Endometrium (tissue), 2 donors: ENCODE measurements at regions not wholly inside any gene's neighbourhood (a gene's known extent, or its start where the extent isn't known, plus 50 kb on each side); places are given as distances from the start of the nearest gene placed in this dataset.
"Not testable (repeated sequence)": the region's sequence is repeated elsewhere in the genome, so short reads cannot be mapped to it uniquely, and the experiment has no call there.

Source experiments
- FAIRE-seq: peaks from 2 replicates; lab custom pipeline; 2012; peaks lifted over from hg19 to GRCh38; lab: Jason Lieb, UNC
- donor health status: control.
- donor health status: control.

DNA sequence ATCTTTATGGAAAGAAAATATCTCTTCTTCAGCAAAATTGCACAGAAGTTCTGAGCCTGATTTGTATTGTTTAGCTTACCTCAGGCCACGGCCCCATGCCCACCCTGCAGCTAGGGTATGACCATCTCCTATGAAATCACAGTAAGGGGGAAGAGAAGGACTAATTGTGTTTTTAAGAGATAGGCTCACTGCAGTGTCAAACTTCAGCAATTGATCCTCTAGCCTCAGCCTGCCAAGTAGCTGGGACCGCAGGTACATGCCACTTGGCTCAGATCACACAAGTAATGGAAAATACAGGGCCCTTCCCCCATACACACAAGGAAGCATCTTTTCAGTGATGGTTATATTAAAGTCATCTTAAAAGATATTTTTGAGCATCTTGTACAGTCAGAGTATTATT, 60.0 kb downstream of the DMAC1 start:
- FAIRE-seq, result no peak

GRCh38 chr9:7735311-7735710, 64.3 kb downstream of the DMAC1 start:
- no peak for FAIRE-seq

DNA sequence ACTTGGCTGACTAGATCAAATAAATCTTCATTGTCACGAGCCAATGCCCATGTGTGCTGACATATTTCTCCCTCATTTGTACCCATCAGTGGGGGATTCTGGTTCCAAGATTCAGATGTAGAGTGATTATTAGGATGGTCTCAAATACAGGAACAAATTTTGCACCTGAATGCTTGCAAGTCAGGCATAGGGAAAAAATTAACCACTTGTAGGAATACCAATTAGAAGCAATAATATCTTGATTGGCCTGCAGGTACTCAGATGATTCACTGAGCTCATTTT, 69.5 kb downstream of the DMAC1 start:
- FAIRE-seq, result no peak

- no peak for FAIRE-seq
Measured at GRCh38 chr9:7729371-7730163, 70.0 kb downstream of the DMAC1 start.

GRCh38 chr9:7721291-7721690, 78.3 kb downstream of the DMAC1 start:
- FAIRE-seq, result no peak

DNA sequence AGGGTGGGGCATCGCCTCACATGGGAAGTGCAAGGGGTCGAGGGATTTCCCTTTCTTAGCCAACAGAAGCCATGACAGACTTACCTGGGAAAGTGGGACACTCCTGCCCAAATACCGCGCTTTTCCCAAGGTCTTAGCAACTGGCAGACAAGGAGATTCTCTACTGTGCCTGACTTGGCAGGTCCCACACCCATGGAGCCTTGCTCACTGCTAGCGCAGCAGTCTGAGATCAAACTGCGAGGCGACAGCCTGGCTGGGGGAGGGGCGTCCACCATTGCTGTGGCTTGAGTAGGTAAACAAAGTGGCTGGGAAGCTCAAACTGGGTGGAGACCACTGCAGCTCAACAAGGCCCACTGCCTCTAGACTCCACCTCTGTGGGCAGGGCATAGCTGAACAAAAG, 86.5 kb downstream of the DMAC1 start:
- not testable (repeated sequence) for FAIRE-seq

DNA sequence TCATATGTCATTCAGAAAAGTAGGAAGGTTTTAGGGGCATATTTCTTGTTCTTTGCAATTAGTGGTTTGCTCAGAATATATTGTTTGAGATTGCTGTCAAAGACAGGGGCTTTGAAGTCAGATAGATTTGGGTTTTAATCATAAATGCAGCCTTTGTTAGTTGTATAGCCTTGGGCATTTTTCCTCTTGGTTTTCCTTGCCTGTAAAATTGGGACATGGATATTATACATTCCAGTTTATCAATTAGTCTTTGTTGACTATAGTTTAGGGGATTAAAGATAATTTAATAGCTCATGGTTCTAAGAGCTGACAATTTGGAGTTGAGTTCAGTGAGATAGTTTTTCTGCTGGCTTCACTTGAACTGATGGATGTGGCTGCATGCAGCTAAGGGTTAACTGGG, 88.9 kb downstream of the DMAC1 start:
- no peak for FAIRE-seq

DNA sequence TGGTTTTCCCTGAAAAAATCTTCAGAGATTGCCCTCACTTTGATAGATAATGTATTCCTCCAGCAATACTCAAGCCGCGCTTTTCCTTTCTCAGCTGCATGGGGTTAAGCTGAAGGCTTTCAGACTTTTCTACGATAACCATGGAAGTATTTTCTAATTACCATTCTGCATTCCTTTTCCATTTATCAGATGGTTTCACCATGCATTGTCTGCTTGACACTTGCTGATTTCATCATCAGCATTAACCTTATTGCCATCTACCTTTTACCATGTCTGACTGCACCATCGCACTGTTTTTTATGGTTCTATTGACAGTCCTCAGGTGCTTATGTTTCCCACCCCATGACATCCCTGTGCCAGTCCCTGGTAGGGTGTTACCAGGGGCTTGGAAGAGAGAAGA, 91.6 kb downstream of the DMAC1 start:
- FAIRE-seq, result no peak

GRCh38 chr9:7704543-7704942, 95.0 kb downstream of the DMAC1 start:
- FAIRE-seq, result no peak

DNA sequence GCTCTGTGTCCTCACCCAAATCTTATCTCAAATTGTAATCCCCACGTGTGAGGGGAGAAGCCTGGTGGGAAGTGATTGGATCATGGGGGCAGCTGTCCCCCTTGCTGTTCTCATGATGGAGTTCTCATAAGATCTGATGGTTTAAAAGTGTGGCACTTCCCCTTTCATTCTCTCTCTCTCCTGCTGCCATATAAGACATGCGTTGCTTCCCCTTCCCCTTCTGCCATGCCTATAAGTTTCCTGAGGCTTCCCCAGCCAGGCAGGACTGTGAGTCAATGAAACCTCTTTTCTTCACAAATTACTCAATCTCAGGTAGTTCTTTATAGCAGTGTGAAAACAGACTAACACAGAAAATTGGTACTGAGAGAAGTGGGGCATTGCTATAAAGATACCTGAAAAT, 107.7 kb downstream of the DMAC1 start:
- no peak for FAIRE-seq

GRCh38 chr9:7690014-7690413, 109.6 kb downstream of the DMAC1 start:
- no peak for FAIRE-seq

GRCh38 chr9:7688626-7689025, 111.0 kb downstream of the DMAC1 start:
- FAIRE-seq, result no peak

- FAIRE-seq, result no peak
Measured at GRCh38 chr9:7676609-7677156, 122.9 kb downstream of the DMAC1 start.

DNA sequence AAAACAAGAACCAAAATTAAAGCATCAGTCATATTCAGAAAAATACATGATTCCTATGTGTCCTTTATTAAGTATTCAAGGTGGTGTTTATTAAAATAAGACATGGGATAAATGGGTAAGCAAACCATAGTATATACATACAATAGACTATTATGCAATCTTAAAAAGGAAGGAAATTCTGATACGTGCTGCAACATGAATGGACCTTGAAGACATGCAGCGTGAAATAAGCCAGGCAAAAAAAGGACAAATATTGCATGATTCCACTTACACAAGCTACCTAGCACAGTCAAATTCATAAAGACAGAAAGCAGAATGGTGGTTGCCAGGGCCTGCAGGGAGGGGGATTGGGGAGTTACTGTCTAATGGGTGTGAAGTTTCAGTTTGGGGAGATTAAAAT, 127.7 kb downstream of the DMAC1 start:
- FAIRE-seq, result no peak

- FAIRE-seq, result no peak
Measured at GRCh38 chr9:7668541-7668940, 131.0 kb downstream of the DMAC1 start.

GRCh38 chr9:7665874-7666273, 133.7 kb downstream of the DMAC1 start:
- no peak for FAIRE-seq

DNA sequence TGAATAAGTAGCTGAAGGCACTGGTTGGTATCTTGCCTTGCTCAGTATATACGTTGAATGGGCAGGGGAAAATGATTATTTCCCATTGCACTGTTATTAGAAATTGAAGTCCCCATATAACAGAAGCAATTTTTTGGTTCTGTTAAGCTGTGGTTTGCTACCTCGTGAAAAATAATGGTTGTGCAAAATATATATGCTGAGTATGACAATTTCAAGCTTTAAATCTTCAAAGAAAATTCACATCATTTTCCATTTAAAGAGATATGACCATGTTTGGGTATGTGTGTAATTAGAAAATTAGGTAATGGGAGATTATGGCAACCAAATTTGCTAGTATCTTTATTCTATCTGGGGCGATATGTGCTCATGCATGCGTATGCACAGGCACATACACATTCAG, 139.8 kb downstream of the DMAC1 start:
- FAIRE-seq, result no peak

GRCh38 chr9:7656636-7657035, 142.9 kb downstream of the DMAC1 start:
- no peak for FAIRE-seq

DNA sequence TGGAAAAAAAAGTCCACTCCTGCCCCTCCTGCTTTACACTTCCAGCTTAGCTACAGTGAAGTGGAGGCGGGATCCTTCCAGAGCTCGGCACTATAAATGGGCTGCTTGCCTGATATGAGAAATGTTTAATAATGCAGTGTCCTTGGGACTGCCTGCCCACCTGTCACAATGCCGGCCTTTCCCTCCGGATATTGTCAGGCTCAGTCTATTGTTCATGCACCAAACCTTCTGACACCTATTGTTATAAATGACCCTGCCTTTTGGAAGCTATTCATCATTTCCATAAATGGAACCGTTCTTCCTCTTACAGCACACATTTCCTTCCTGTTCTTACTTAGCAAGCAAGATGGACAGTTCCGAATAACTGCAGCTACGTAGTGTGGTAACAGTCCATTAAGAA, 146.3 kb downstream of the DMAC1 start:
- FAIRE-seq, result no peak

- no peak for FAIRE-seq
Measured at GRCh38 chr9:7640231-7640630, 159.3 kb downstream of the DMAC1 start.

DNA sequence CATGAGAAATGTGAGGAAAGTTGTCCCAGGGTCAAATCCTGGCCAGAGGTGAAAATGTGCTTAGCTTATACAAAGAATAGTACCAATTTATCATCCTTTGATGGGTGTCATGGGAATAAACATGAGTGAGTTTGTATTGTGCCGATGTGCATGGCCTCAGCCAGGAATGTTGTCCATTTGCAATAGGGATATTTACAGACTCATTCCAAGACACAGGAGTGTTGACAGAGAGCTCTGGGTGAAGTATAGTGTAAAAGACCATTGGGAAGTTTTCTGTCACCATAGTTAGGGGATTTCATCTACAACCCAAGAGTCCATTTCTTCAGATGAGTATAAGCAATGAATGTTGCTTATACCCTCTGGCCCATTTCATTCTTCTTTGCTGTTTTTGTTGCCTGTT, 160.1 kb downstream of the DMAC1 start:
- FAIRE-seq, result no peak

- FAIRE-seq, result no peak
Measured at GRCh38 chr9:7636838-7637467, 162.6 kb downstream of the DMAC1 start.

- FAIRE-seq, result no peak
Measured at GRCh38 chr9:7636309-7636708, 163.3 kb downstream of the DMAC1 start.

GRCh38 chr9:7626571-7627029, 173.0 kb downstream of the DMAC1 start:
- FAIRE-seq, result not testable (repeated sequence)
